Activated naive CD4-positive, alpha-beta T cell treated with anti-CD3 and anti-CD28 coated beads for 36 hours (primary cell): ENCODE measurements at regions not wholly inside any gene's neighbourhood (a gene's known extent, or its start where the extent isn't known, plus 50 kb on each side); places are given as distances from the start of the nearest gene placed in this dataset.
A peak's percentile ranks its signal among the peaks of the same experiment; 100 is the strongest.

Experiments
- CTCF ChIA-PET: fragments of 350-600 bp; sonication (Branson Sonifier 250); formaldehyde crosslinking; loops from one replicate; lab custom pipeline; 2021; ENCODE audit warnings: antibody characterized with exemption; lab: Charles Lee
- DNase-seq: peaks from one replicate; pipeline ENCODE4 v3.0.0-alpha.2; 2020
- H3K27ac Mint-ChIP-seq: one replicate; pipeline ENCODE4 v1.8.0; 2021; ENCODE audit warnings: mild to moderate bottlenecking, mixed read lengths
- H3K27me3 Mint-ChIP-seq: one replicate; pipeline ENCODE4 v1.8.0; 2021; ENCODE audit warnings: low read depth, mixed read lengths
- H3K36me3 Mint-ChIP-seq: one replicate; pipeline ENCODE4 v1.8.0; 2021; ENCODE audit warnings: low read depth, mixed read lengths
- H3K4me1 Mint-ChIP-seq: one replicate; pipeline ENCODE4 v1.8.0; 2021; ENCODE audit warnings: low read depth, mixed read lengths
- H3K4me3 Mint-ChIP-seq: one replicate; pipeline ENCODE4 v1.8.0; 2021; ENCODE audit warnings: mild to moderate bottlenecking, moderate library complexity, mixed read lengths
- H3K9me3 Mint-ChIP-seq: one replicate; pipeline ENCODE4 v1.8.0; 2021; ENCODE audit warnings: mixed read lengths
- intact Hi-C: fragments of 100-400 bp; cut with micrococcal nuclease; formaldehyde crosslinking; loops from one replicate; pipeline ENCODE4 v1.15.1; 2023

- intact Hi-C loops, result no loop called here
- no peak overlapping the region for H3K4me3 Mint-ChIP-seq
- H3K27me3 Mint-ChIP-seq, result no peaks in the 10 kb centered on the region
- H3K27ac Mint-ChIP-seq, result no peak overlapping the region
- no peaks in the 10 kb centered on the region for H3K36me3 Mint-ChIP-seq
- DNase-seq, result no peak
- peaks cover 3% of the 10 kb centered on the region for H3K9me3 Mint-ChIP-seq
- H3K4me1 Mint-ChIP-seq, result peaks cover 2% of the 10 kb centered on the region
- CTCF ChIA-PET, result no interaction called here
These were observed 100.1 kb upstream of the BHLHE23 start for GRCh38 chr20:63106765-63107448.

GRCh38 chr20:63106108-63106764 is 99.5 kb upstream of the BHLHE23 start:
- no peaks in the 10 kb centered on the region for H3K9me3 Mint-ChIP-seq
- H3K36me3 Mint-ChIP-seq, result no peaks in the 10 kb centered on the region
- no peak overlapping the region for H3K4me3 Mint-ChIP-seq
- intact Hi-C loops, result no loop called here
- no peak overlapping the region for H3K27ac Mint-ChIP-seq
- peaks cover 5% of the 10 kb centered on the region for H3K4me1 Mint-ChIP-seq
- CTCF ChIA-PET, result interaction anchor here (0.6 kb wide), 1 partner anchor 205 kb away, joined by 4 read pairs; no protein-coding TSS in a partner anchor
- H3K27me3 Mint-ChIP-seq, result no peaks in the 10 kb centered on the region
- no peak for DNase-seq

DNA sequence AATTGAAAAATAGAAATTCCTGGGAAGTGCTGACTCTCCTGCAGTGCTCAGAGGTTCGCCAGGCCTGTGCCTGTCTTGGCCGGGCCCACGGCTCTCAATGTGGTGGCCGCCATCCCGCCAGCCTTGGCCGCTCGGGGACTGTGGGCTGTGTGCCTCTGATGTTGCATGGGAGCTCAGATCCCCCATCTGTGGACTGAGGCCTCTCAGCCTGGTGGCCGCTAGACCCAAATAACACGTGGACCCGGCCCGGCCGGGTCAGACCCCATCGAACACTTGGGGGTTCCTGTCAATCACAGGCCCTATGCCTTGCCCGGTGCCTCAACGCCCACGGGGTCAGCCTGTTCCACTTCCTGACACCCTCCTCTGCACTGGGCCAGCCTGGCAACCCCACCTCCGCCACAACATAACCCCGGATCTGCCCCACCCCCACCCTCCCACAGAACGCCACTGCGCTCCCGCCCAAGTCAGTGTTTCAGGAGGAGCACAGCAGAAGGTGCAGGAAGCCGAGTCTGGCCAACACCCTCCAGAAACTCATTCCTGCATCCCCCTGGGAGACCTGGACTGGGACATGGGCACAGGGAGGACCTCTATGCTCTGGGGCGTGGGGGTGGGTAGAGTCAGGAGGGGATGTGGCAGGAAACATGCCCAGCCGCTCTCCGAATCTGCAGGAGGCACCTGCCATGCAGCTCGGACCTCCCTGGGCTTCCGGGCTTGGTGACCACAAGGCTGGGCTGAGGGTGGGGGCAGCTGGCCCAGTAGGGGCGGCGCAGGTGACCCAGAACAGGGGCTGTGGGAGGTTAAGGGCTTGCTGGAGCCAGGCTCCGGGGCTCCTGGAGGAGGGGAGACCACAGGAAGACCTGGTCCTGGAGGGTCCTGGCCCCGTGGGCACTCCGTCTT is 98.7 kb upstream of the BHLHE23 start:
- Mint-ChIP-seq H3K4me1 (peaks cover 5% of the 10 kb centered on the region), H3K36me3 (no peaks in the 10 kb centered on the region), H3K4me3 (no peak overlapping the region), H3K27ac (no peak overlapping the region), H3K9me3 (no peaks in the 10 kb centered on the region), H3K27me3 (no peaks in the 10 kb centered on the region)
- no peak for DNase-seq
- CTCF ChIA-PET, result interaction anchor here (0.6 kb wide), 1 partner anchor 204 kb away, joined by 4 read pairs; no protein-coding TSS in a partner anchor
- intact Hi-C loops, result no loop called here

DNA sequence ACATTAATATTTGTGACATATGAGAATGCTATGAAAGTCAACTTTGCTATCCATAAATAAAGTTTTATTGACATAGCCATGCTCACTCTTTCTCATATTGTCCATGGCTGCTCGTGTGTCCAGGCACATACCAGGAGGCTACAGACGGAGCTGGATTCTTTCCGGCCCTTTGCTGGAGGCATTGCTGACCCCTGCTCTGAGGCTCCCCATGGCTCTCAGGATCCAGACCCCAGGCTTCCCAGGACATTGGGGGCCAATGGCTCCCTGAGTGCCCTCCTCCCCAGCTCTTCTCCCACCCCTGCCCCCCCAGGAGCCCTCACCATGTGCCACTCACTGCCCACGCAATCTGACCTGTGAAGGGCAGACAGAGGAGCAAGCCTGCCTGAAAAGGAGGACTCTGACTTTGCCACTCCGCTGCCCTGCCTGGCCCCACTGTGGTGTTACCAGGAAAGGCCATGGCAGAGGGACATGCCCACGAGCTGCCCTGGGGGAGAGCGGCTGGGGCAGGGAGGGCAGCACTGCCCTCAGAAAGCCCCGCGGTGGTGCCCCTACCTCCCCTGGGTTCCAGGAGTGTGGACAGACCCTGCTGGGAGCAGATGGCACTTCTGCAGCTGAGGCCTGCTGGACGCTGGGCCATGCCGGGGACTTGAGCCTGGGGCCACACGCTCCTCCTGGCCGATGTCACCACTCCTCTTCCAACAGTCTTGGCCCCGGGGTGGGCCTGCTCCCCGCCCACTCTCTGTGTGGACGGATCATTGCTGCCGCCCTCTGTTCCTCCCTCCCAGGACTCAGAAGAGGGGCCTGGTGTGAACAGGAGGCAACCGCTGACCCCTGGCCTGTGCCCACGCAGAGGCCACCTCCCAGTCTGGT is 97.8 kb upstream of the BHLHE23 start:
- Mint-ChIP-seq H3K36me3 (no peaks in the 10 kb centered on the region), H3K4me3 (no peak overlapping the region), H3K4me1 (peaks cover 5% of the 10 kb centered on the region), H3K27ac (no peak overlapping the region), H3K9me3 (no peaks in the 10 kb centered on the region), H3K27me3 (no peaks in the 10 kb centered on the region)
- CTCF ChIA-PET, result interaction anchor here (0.6 kb wide), 1 partner anchor 680 kb away, joined by 4 read pairs; no protein-coding TSS in a partner anchor
- no peak for DNase-seq
- intact Hi-C loops, result loop anchor here (5.0 kb wide), 1 partner anchor 242 kb away; the partner anchor contains the start of gene TCFL5

- H3K4me1 Mint-ChIP-seq, result peaks cover 5% of the 10 kb centered on the region
- H3K9me3 Mint-ChIP-seq, result no peaks in the 10 kb centered on the region
- intact Hi-C loops, result loop anchor here (1.0 to 5.0 kb wide), 4 partner anchors 47 to 241 kb away; partner anchors contain the start of genes TCFL5 and YTHDF1
- H3K4me3 Mint-ChIP-seq, result peak overlapping the region; percentile 15
- no peak overlapping the region for H3K27ac Mint-ChIP-seq
- peak; percentile 23 for DNase-seq
- H3K36me3 Mint-ChIP-seq, result no peaks in the 10 kb centered on the region
- CTCF ChIA-PET, result interaction anchor here (0.6 kb wide), 1 partner anchor 681 kb away, joined by 4 read pairs; no protein-coding TSS in a partner anchor
- no peaks in the 10 kb centered on the region for H3K27me3 Mint-ChIP-seq
These were observed 96.9 kb upstream of the BHLHE23 start for GRCh38 chr20:63103402-63104311.

GRCh38 chr20:63102721-63103375 is 96.1 kb upstream of the BHLHE23 start:
- Mint-ChIP-seq H3K9me3 (no peaks in the 10 kb centered on the region), H3K27ac (peak overlapping the region; percentile 88), H3K4me3 (peak overlapping the region; percentile 79), H3K36me3 (no peaks in the 10 kb centered on the region), H3K27me3 (no peaks in the 10 kb centered on the region), H3K4me1 (peaks cover 5% of the 10 kb centered on the region)
- peak; percentile 80 for DNase-seq
- CTCF ChIA-PET, result interaction anchor here (0.7 kb wide), 1 partner anchor 132 kb away, joined by 3 read pairs; no protein-coding TSS in a partner anchor
- intact Hi-C loops, result loop anchor here (1.0 to 5.0 kb wide), 4 partner anchors 46 to 241 kb away; partner anchors contain the start of genes TCFL5 and YTHDF1

GRCh38 chr20:63101781-63102720 is 95.3 kb upstream of the BHLHE23 start:
- Mint-ChIP-seq H3K36me3 (no peaks in the 10 kb centered on the region), H3K9me3 (no peaks in the 10 kb centered on the region), H3K4me3 (peak overlapping the region; percentile 79), H3K4me1 (peaks cover 5% of the 10 kb centered on the region), H3K27me3 (no peaks in the 10 kb centered on the region), H3K27ac (peak overlapping the region; percentile 85)
- CTCF ChIA-PET, result interaction anchor here (0.7 kb wide), 1 partner anchor 133 kb away, joined by 3 read pairs; no protein-coding TSS in a partner anchor
- peak; percentile 84 for DNase-seq
- intact Hi-C loops, result loop anchor here (2.0 to 5.0 kb wide), 3 partner anchors 45 to 240 kb away; partner anchors contain the start of gene TCFL5

DNA sequence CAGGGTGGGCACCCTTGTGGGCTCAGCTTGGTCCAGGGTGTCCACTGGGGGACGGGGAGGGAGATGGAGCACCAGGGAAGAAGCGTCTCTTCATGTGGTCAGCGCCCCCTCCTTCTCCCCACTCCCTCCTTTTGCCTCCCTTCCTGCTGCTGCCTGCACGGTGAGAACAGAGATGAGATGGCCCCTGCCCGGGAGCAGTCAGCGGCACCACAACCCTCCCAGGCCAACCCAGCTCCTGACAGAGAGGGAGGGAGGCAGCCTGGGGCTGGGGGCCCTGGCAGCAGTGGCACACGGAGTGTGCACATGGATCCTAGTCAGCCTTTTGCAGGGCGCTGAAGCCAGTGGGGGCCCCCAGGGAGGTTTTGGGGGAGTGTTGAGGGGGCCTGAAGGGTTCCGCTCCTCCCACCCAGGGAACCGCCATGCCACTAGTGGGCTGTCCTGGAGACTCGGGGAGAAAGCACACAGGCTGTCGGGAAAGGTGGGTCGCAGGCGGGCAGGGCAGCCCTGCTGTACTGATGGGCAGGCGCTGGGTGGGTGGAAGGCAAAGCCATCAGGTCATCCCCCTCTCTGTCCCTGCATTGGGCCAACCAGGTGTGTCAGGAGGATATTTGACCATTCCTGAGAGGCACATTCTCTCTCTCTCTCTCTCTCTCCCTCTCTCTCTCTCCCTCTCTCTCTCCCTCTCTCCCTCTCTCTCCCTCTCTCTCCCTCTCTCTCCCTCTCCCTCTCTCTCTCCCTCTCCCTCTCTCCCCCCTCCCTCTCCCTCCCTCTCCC is 94.3 kb upstream of the BHLHE23 start:
- CTCF ChIA-PET, result interaction anchor here (0.5 kb wide), 1 partner anchor 194 kb away, joined by 4 read pairs; no protein-coding TSS in a partner anchor
- H3K9me3 Mint-ChIP-seq, result no peaks in the 10 kb centered on the region
- peak; percentile 4 for DNase-seq
- H3K36me3 Mint-ChIP-seq, result no peaks in the 10 kb centered on the region
- H3K4me1 Mint-ChIP-seq, result peaks cover 5% of the 10 kb centered on the region
- intact Hi-C loops, result loop anchor here (5.0 kb wide), 1 partner anchor 239 kb away; the partner anchor contains the start of gene TCFL5
- no peak overlapping the region for H3K4me3 Mint-ChIP-seq
- H3K27ac Mint-ChIP-seq, result no peak overlapping the region
- no peaks in the 10 kb centered on the region for H3K27me3 Mint-ChIP-seq
